Esophagus squamous epithelium (tissue), 4 donors: ENCODE measurements at regions not wholly inside any gene's neighbourhood (a gene's known extent, or its start where the extent isn't known, plus 50 kb on each side); places are given as distances from the start of the nearest gene placed in this dataset.
A peak's percentile ranks its signal among the peaks of the same experiment; 100 is the strongest.

ENCODE experiments used
- POLR2A ChIP-seq, 4 donors: fragments of 450-650 bp; IDR thresholded peaks; one replicate each; pipeline ENCODE4 v1.6.1; 2017; ENCODE audit warnings: antibody characterized with exemption in 4 of 4, mild to moderate bottlenecking in 4 of 4, moderate library complexity in 3 of 4
- TF ChIP-seq, protein P1 (sequence below), 6 experiments: fragments of 450-650 bp in 4 of 6; fragments of 200-600 bp in 2 of 6; sonication (generic) in 2 of 6; IDR thresholded peaks; one replicate each; pipeline ENCODE4 v1.5.1; 2016 to 2019; ENCODE audit warnings: antibody characterized with exemption in 6 of 6, mild to moderate bottlenecking in 4 of 6, moderate library complexity in 4 of 6

DNA sequence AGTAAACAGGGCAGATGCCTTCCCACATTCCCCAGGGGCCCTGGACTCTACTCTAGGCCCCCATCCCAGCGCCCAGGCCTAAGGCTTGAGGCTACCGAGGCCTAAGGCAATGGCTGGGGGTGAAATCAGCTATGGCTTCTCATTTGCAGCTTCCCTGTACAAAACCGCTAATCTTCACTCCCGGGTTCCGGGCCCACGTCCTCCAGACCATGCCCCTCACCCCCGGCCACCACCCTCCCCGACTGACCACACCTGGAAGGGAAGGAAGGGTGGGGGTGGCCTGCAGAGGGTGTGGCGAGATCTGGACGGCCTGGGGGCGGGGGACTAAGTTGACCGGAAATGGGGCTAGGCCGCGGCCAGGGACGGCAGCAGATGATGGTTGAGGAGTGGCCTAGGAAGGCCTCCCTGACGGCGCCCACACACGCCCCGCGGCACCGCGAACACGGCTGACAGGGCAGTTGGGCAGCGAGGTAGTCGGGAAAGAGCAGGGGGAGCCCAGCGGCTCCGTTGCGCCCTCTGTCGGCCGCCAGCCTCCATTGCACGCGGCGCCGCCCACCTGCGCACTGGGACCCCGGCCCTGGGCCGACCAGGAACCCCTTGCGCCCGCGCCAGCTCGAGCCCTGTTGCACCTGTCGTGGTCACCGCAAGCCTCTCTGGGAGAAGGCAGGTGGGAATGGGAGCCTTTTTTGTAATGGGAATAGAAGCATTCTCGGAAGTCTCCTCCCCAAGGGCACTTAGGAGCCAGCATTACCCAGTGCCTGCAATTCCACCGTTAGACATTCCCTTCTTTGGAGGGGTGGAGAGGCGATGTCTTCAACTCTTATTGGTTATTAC, 95.9 kb upstream of the CALM2 start:
- TF ChIP-seq, protein P1, sequence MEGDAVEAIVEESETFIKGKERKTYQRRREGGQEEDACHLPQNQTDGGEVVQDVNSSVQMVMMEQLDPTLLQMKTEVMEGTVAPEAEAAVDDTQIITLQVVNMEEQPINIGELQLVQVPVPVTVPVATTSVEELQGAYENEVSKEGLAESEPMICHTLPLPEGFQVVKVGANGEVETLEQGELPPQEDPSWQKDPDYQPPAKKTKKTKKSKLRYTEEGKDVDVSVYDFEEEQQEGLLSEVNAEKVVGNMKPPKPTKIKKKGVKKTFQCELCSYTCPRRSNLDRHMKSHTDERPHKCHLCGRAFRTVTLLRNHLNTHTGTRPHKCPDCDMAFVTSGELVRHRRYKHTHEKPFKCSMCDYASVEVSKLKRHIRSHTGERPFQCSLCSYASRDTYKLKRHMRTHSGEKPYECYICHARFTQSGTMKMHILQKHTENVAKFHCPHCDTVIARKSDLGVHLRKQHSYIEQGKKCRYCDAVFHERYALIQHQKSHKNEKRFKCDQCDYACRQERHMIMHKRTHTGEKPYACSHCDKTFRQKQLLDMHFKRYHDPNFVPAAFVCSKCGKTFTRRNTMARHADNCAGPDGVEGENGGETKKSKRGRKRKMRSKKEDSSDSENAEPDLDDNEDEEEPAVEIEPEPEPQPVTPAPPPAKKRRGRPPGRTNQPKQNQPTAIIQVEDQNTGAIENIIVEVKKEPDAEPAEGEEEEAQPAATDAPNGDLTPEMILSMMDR (IDR thresholded peaks at IDR 0.05) = peak; percentile 91 to 97 (median 96)
- TF ChIP-seq POLR2A (IDR thresholded peaks at IDR 0.05) = no peak
